ENCODE measurements at regions not wholly inside any gene's neighbourhood (a gene's known extent, or its start where the extent isn't known, plus 50 kb on each side); places are given as distances from the start of the nearest gene placed in this dataset.

DNA sequence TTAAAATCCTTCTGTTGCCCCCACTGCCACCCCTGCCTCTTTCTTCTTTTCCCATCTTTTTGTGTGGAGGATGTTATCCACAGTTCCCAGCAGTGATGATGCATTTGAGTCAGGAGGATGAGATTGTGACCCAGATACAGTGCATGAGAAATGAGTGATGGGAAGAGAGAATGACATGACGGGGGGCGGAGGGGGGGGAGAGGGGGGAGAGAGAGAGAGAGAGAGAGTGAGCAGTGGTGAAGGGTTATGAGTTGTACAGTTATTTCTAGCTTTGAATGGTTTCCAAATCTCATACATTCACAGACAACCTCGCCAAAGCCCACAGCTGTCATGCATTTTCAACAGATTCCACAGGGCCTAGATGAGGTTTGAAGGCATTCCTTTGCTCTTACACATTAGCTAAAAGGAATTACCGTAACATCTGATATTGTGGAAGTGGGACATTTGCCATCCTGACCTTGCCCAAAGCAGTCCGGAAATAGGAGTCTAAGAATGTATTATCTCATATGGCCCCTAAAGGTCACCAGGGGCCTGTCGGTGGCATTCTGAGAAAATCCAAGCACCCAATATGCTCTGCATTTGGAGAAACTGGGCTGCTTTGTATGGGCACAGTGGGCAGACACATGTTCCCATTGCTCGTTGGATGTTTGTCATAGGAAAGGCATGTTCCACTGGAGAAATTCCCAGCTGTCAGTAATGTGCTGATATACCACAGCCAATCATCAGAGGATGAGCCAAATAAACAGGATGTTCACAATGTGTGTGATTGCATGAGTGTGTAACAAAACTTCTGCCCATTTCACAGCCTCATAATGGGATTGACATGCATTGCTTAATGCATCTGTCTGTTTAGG lies 435.8 kb downstream of the SPRY1 start (continued):
- TF ChIP-seq, protein P1, sequence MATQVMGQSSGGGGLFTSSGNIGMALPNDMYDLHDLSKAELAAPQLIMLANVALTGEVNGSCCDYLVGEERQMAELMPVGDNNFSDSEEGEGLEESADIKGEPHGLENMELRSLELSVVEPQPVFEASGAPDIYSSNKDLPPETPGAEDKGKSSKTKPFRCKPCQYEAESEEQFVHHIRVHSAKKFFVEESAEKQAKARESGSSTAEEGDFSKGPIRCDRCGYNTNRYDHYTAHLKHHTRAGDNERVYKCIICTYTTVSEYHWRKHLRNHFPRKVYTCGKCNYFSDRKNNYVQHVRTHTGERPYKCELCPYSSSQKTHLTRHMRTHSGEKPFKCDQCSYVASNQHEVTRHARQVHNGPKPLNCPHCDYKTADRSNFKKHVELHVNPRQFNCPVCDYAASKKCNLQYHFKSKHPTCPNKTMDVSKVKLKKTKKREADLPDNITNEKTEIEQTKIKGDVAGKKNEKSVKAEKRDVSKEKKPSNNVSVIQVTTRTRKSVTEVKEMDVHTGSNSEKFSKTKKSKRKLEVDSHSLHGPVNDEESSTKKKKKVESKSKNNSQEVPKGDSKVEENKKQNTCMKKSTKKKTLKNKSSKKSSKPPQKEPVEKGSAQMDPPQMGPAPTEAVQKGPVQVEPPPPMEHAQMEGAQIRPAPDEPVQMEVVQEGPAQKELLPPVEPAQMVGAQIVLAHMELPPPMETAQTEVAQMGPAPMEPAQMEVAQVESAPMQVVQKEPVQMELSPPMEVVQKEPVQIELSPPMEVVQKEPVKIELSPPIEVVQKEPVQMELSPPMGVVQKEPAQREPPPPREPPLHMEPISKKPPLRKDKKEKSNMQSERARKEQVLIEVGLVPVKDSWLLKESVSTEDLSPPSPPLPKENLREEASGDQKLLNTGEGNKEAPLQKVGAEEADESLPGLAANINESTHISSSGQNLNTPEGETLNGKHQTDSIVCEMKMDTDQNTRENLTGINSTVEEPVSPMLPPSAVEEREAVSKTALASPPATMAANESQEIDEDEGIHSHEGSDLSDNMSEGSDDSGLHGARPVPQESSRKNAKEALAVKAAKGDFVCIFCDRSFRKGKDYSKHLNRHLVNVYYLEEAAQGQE (IDR thresholded peaks at IDR 0.05; ENCODE audit: low read depth, low read length): no peak; the same call in none of the 2 replicates
- peak; percentile 98 for TF ChIP-seq TEAD4 (IDR thresholded peaks at IDR 0.05; ENCODE audit: borderline replicate concordance, insufficient read depth)
- peak; percentile 62; the same call in 1 of the 2 replicates for TF ChIP-seq TAF1 (IDR thresholded peaks at IDR 0.05; ENCODE audit: borderline replicate concordance, low read depth, low read length)
- no peak for TF ChIP-seq GATA2 (CRISPR knock-in tag; IDR thresholded peaks at IDR 0.05)
- TF ChIP-seq TCF12 (IDR thresholded peaks at IDR 0.05): peak; percentile 96
- TF ChIP-seq, protein P2, sequence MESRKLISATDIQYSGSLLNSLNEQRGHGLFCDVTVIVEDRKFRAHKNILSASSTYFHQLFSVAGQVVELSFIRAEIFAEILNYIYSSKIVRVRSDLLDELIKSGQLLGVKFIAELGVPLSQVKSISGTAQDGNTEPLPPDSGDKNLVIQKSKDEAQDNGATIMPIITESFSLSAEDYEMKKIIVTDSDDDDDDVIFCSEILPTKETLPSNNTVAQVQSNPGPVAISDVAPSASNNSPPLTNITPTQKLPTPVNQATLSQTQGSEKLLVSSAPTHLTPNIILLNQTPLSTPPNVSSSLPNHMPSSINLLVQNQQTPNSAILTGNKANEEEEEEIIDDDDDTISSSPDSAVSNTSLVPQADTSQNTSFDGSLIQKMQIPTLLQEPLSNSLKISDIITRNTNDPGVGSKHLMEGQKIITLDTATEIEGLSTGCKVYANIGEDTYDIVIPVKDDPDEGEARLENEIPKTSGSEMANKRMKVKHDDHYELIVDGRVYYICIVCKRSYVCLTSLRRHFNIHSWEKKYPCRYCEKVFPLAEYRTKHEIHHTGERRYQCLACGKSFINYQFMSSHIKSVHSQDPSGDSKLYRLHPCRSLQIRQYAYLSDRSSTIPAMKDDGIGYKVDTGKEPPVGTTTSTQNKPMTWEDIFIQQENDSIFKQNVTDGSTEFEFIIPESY (IDR thresholded peaks at IDR 0.05; ENCODE audit: borderline replicate concordance, low read depth): peak; percentile 64; the same call in 1 of the 2 replicates
- TF ChIP-seq EZH2phosphoT487 (IDR thresholded peaks at IDR 0.05; ENCODE audit: borderline replicate concordance, low read depth): no peak
- peak; percentile 73 to 95 for TF ChIP-seq EP300 (IDR thresholded peaks at IDR 0.05; ENCODE audit: borderline replicate concordance in 1 of 2, low read depth in 1 of 2, low read length in 1 of 2)
- TF ChIP-seq FOXM1 (IDR thresholded peaks at IDR 0.05; ENCODE audit: low read depth): peak; percentile 96
- peak; percentile 86 for TF ChIP-seq JUND (IDR thresholded peaks at IDR 0.05)
- no peak for TF ChIP-seq MXI1 (IDR thresholded peaks at IDR 0.05; ENCODE audit: low read depth, low read length)
- no peak for TF ChIP-seq USF2 (IDR thresholded peaks at IDR 0.05; ENCODE audit: borderline replicate concordance, low read depth, low read length)
- peak; percentile 61; the same call in 1 of the 2 replicates for TF ChIP-seq POLR2AphosphoS5 (IDR thresholded peaks at IDR 0.05; ENCODE audit: low read depth, low read length)
- no peak for TF ChIP-seq NRF1 (IDR thresholded peaks at IDR 0.05; ENCODE audit: low read depth, low read length)
- peak; percentile 59; the same call in 1 of the 2 replicates for TF ChIP-seq SIN3A (IDR thresholded peaks at IDR 0.05; ENCODE audit: borderline replicate concordance, low read depth, low read length)
- no peak for TF ChIP-seq RFX5 (IDR thresholded peaks at IDR 0.05; ENCODE audit: low read length)
- TF ChIP-seq, protein P3, sequence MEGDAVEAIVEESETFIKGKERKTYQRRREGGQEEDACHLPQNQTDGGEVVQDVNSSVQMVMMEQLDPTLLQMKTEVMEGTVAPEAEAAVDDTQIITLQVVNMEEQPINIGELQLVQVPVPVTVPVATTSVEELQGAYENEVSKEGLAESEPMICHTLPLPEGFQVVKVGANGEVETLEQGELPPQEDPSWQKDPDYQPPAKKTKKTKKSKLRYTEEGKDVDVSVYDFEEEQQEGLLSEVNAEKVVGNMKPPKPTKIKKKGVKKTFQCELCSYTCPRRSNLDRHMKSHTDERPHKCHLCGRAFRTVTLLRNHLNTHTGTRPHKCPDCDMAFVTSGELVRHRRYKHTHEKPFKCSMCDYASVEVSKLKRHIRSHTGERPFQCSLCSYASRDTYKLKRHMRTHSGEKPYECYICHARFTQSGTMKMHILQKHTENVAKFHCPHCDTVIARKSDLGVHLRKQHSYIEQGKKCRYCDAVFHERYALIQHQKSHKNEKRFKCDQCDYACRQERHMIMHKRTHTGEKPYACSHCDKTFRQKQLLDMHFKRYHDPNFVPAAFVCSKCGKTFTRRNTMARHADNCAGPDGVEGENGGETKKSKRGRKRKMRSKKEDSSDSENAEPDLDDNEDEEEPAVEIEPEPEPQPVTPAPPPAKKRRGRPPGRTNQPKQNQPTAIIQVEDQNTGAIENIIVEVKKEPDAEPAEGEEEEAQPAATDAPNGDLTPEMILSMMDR (IDR thresholded peaks at IDR 0.05): no peak

All from SK-N-SH (cell line).